HG03575 (cell line): ENCODE measurements at regions not wholly inside any gene's neighbourhood (a gene's known extent, or its start where the extent isn't known, plus 50 kb on each side); places are given as distances from the start of the nearest gene placed in this dataset.
"Not testable (repeated sequence)": the region's sequence is repeated elsewhere in the genome, so short reads cannot be mapped to it uniquely, and the experiment has no call there.

Experiments used
- ATAC-seq: cut with Tn5 transposase; IDR thresholded peaks from one replicate; pipeline ENCODE4 v1.9.1; 2021; ENCODE audit not compliant: unreplicated experiment, insufficient number of reproducible peaks, low FRiP score; ENCODE audit errors: extremely low read depth

- ATAC-seq, result no peak
These were observed 75.4 kb upstream of the ZFAND5 start for GRCh38 chr9:72440378-72440777.

- ATAC-seq, result not testable (repeated sequence)
These were observed 68.7 kb upstream of the ZFAND5 start for GRCh38 chr9:72433616-72434267.

- ATAC-seq, result no peak
These were observed 66.0 kb upstream of the ZFAND5 start for GRCh38 chr9:72431036-72431435.

GRCh38 chr9:72428329-72428728 lies 63.3 kb upstream of the ZFAND5 start:
- no peak for ATAC-seq

- ATAC-seq, result no peak
These were observed 62.8 kb upstream of the ZFAND5 start for GRCh38 chr9:72427801-72428200.

GRCh38 chr9:72424131-72424530 lies 59.1 kb upstream of the ZFAND5 start:
- no peak for ATAC-seq

GRCh38 chr9:72422214-72422613 lies 57.2 kb upstream of the ZFAND5 start:
- no peak for ATAC-seq

- no peak for ATAC-seq
These were observed 55.8 kb upstream of the ZFAND5 start for GRCh38 chr9:72420783-72421182.

- ATAC-seq, result no peak
These were observed 50.9 kb upstream of the ZFAND5 start for GRCh38 chr9:72415948-72416347.

- no peak for ATAC-seq
These were observed 50.2 kb upstream of the ZFAND5 start for GRCh38 chr9:72415163-72415562.
